ENCODE measurements at regions not wholly inside any gene's neighbourhood (a gene's known extent, or its start where the extent isn't known, plus 50 kb on each side); places are given as distances from the start of the nearest gene placed in this dataset.
A peak's percentile ranks its signal among the peaks of the same experiment; 100 is the strongest.

DNA sequence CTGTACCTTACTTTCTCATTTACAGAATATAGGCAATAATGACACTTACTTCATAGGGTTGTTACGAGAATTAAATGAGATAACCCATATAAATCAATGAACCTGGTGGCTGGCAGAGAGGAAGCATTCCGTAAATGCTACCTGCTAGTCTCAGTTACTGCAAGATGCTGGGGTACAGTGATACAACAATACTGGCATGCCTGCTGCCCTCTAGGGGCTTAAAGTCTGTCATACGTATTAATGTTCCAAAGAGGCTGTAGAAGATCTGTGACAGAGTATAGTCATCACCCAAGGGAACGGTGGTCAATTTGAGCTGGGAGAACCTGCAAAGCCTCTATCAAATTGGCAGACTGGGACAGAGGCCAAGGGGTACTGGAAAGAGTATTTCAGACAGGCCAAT lies 421.5 kb downstream of the GPAM start:
- WGBS, 2 experiments (ENCODE audit: extremely low coverage in 1 of 2, insufficient coverage in 1 of 2, insufficient read length in 1 of 2, insufficient replicate concordance in 2 of 2, low coverage in 1 of 2, low lambda C conversion rate in 2 of 2, missing lambda C conversion rate in 1 of 2) = 88% methylated on average over 4 of the region's 4 CpGs; no CpG with 5 or more reads in 1 of the 2 experiments
- Histone ChIP-seq H3K79me2 (ENCODE audit: control insufficient read depth in 1 of 2, insufficient read depth in 2 of 2, low read length in 2 of 2) (no peaks in the 10 kb centered on the region), H4K8ac (ENCODE audit: extremely low read depth, insufficient read depth, low read length) (no peak overlapping the region), H4K20me1 (replicated peaks in 1 of 2; ENCODE audit: control insufficient read depth in 1 of 2, insufficient read depth in 2 of 2, low read length in 2 of 2) (no peaks in the 10 kb centered on the region), H2BK5ac (ENCODE audit: low read depth, low read length) (no peak overlapping the region), H3K23me2 (ENCODE audit: low read depth, low read length) (no peaks in the 10 kb centered on the region), H2AFZ (ENCODE audit: low read length) (no peak overlapping the region), H3K36me3 (ENCODE audit: control insufficient read depth in 2 of 4, insufficient read depth in 4 of 4, low read length in 3 of 4) (no peaks in the 10 kb centered on the region), H2BK120ac (replicated peaks; ENCODE audit: low read depth, low read length) (no peak overlapping the region), H3K23ac (ENCODE audit: insufficient read length) (no peak overlapping the region), H3K27ac (ENCODE audit: low read depth, low read length) (no peak overlapping the region), H4K5ac (ENCODE audit: insufficient read length, low read depth, low read length) (no peak overlapping the region), H3K4me3 (ENCODE audit: extremely low read depth in 1 of 4, insufficient read depth in 2 of 4, low read depth in 3 of 4, low read length in 4 of 4) (no peak overlapping the region), H2BK12ac (ENCODE audit: low read depth, low read length) (peak overlapping the region; percentile 31; the same call in 1 of the 2 replicates), H3K4me1 (replicated peaks in 1 of 4; ENCODE audit: control insufficient read depth in 3 of 4, insufficient read depth in 4 of 4, low read length in 3 of 4) (peaks cover 0 to 5% (median 0%) of the 10 kb centered on the region in 4 experiments; a peak in 1 of 7 replicates), H4K91ac (replicated peaks; ENCODE audit: insufficient read length, low read length) (no peak overlapping the region), H3K4me2 (ENCODE audit: insufficient read depth in 1 of 2, low read depth in 2 of 2, low read length in 2 of 2) (no peak overlapping the region), H3K4ac (replicated peaks; ENCODE audit: insufficient read length, low read depth, low read length) (no peak overlapping the region), H2AK5ac (ENCODE audit: low read depth, low read length) (no peak overlapping the region), H3K9me3 (ENCODE audit: insufficient read depth in 2 of 2, low read depth in 1 of 2, low read length in 1 of 2) (no peaks in the 10 kb centered on the region), H3K18ac (ENCODE audit: extremely low read depth, low read length) (no peak overlapping the region), H3K9ac (replicated peaks in 1 of 4; ENCODE audit: extremely low read depth in 1 of 4, low read depth in 3 of 4, low read length in 3 of 4) (no peak overlapping the region), H2BK15ac (ENCODE audit: low read length) (no peak overlapping the region), H3K79me1 (ENCODE audit: low read depth, low read length) (no peaks in the 10 kb centered on the region), H3K56ac (replicated peaks; ENCODE audit: insufficient read length, low read depth, low read length) (no peak overlapping the region), H2BK20ac (ENCODE audit: low read length) (no peak overlapping the region), H3K27me3 (replicated peaks in 1 of 4; ENCODE audit: control insufficient read depth in 3 of 4, extremely low read depth in 1 of 4, insufficient read depth in 3 of 4, low read length in 3 of 4) (peaks cover 0 to 3% (median under 1%) of the 10 kb centered on the region in 4 experiments; a peak in 2 of 7 replicates), H3K14ac (ENCODE audit: insufficient read length) (no peak overlapping the region)
- DNase-seq (ENCODE audit: low read depth in 1 of 2, low spot score in 2 of 2) (no peak), FAIRE-seq (no peak)
- POLR2A ChIA-PET (ENCODE audit: partially characterized antibody) = no interaction called here
- CTCF ChIA-PET (ENCODE audit: partially characterized antibody) = interaction anchor here (0.8 to 1.0 kb wide), 3 partner anchors 44 to 379 kb away, joined by 3 to 5 read pairs (median 3); no protein-coding TSS in a partner anchor
- TF ChIP-seq KDM1A (IDR thresholded peaks at IDR 0.05; ENCODE audit: borderline replicate concordance, low read length) (no peak), ZNF274 (IDR thresholded peaks at IDR 0.05; ENCODE audit: borderline replicate concordance, extremely low read depth, low read length) (no peak), MAFK (IDR thresholded peaks at IDR 0.05; ENCODE audit: low read depth, low read length) (no peak), RAD21 (IDR thresholded peaks at IDR 0.05 in 1 of 2, conservative IDR thresholded peaks at IDR 0.05 in 1 of 2; ENCODE audit: low read depth in 2 of 2, low read length in 2 of 2) (peak in 1 of 2 experiments; percentile 37; a peak in 3 of 4 replicates), KDM4A (IDR thresholded peaks at IDR 0.05; ENCODE audit: low read depth, low read length, severe bottlenecking) (no peak)
- TF ChIP-seq, protein P1, sequence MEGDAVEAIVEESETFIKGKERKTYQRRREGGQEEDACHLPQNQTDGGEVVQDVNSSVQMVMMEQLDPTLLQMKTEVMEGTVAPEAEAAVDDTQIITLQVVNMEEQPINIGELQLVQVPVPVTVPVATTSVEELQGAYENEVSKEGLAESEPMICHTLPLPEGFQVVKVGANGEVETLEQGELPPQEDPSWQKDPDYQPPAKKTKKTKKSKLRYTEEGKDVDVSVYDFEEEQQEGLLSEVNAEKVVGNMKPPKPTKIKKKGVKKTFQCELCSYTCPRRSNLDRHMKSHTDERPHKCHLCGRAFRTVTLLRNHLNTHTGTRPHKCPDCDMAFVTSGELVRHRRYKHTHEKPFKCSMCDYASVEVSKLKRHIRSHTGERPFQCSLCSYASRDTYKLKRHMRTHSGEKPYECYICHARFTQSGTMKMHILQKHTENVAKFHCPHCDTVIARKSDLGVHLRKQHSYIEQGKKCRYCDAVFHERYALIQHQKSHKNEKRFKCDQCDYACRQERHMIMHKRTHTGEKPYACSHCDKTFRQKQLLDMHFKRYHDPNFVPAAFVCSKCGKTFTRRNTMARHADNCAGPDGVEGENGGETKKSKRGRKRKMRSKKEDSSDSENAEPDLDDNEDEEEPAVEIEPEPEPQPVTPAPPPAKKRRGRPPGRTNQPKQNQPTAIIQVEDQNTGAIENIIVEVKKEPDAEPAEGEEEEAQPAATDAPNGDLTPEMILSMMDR (IDR thresholded peaks at IDR 0.05; ENCODE audit: control extremely low read depth in 1 of 3, insufficient read depth in 1 of 3, low read depth in 1 of 3, low read length in 3 of 3) = peak in 2 of 3 experiments; percentile 11 to 43; a peak in 2 of 4 replicates

Measured in H1 (cell line).